Stomach (tissue), 8 donors: ENCODE measurements at regions not wholly inside any gene's neighbourhood (a gene's known extent, or its start where the extent isn't known, plus 50 kb on each side); places are given as distances from the start of the nearest gene placed in this dataset.
A peak's percentile ranks its signal among the peaks of the same experiment; 100 is the strongest.

Source experiments
- DNase-seq, 2 donors: peaks; one replicate each; pipeline versions ENCODE4 v3.0.0 to v3.0.0-alpha.2; 2013 to 2019
- H3K27ac ChIP-seq, 5 donors: fragments of 200-600 bp in 4 of 5; sonication (generic) in 4 of 5; one replicate each; pipeline ENCODE4 v1.5.1; 2013 to 2019; ENCODE audit warnings: mild to moderate bottlenecking in 1 of 5, moderate library complexity in 1 of 5
- H3K27me3 ChIP-seq, 3 donors: fragments of 200-600 bp; sonication (generic); one replicate each; pipeline ENCODE4 v1.5.1; 2017 to 2019; ENCODE audit warnings: mixed run types in 1 of 3
- H3K36me3 ChIP-seq, 4 donors: fragments of 200-600 bp; sonication (generic); 1 replicate in 3 of 4; 2 replicates in 1 of 4; pipeline ENCODE4 v1.5.1; 2016 to 2019
- H3K4me1 ChIP-seq, 4 donors: fragments of 200-600 bp; sonication (generic); one replicate each; pipeline ENCODE4 v1.5.1; 2016 to 2019
- H3K4me3 ChIP-seq, 4 donors: fragments of 200-600 bp; sonication (generic) in 3 of 4; one replicate each; pipeline ENCODE4 v1.5.1; 2016 to 2019; ENCODE audit warnings: mild to moderate bottlenecking in 1 of 4
- H3K9me3 ChIP-seq, 4 donors: fragments of 200-600 bp; sonication (generic); one replicate each; pipeline ENCODE4 v1.5.1; 2016 to 2019
- EP300 ChIP-seq: sonication (generic); formaldehyde crosslinking; IDR thresholded peaks from one replicate; pipeline ENCODE4 v1.6.1; 2017; ENCODE audit warnings: antibody characterized with exemption
- POLR2A ChIP-seq, 4 donors: fragments of 450-650 bp; IDR thresholded peaks; one replicate each; pipeline ENCODE4 v1.6.1; 2016; ENCODE audit warnings: antibody characterized with exemption in 4 of 4, control low read depth in 2 of 4, mild to moderate bottlenecking in 1 of 4, moderate library complexity in 1 of 4
- POLR2AphosphoS5 ChIP-seq, 3 donors: sonication (generic); formaldehyde crosslinking; IDR thresholded peaks; one replicate each; pipeline ENCODE4 v1.6.1; 2016; ENCODE audit warnings: antibody characterized with exemption in 3 of 3
- WGBS, 5 donors: extraction: QIAGEN DNeasy Blood & Tissue Kit in 3 of 5; methylation state at CpG; one replicate each; pipeline versions ENCODE4 v1.1.5 to v1.1.7; 2013 to 2018; 5-methylcytosine and 5-hydroxymethylcytosine counted together
- intact Hi-C: fragments of 100-400 bp; cut with DNase I; formaldehyde crosslinking; loops from one replicate; pipeline ENCODE4 v1.15.1; 2023; ENCODE audit warnings: low total_unique reads
- TF ChIP-seq, protein P1 (sequence below), 7 experiments: fragments of 450-650 bp in 4 of 7; fragments of 200-600 bp in 3 of 7; sonication (generic) in 3 of 7; IDR thresholded peaks; one replicate each; pipeline ENCODE4 v1.5.1; 2016 to 2019; ENCODE audit warnings: antibody characterized with exemption in 7 of 7, control low read depth in 2 of 7, mild to moderate bottlenecking in 1 of 7
- donor health status: healthy with polysubstance abuse.
- donor health status: Bipolar disorder and iron deficiency.
- donor health status: healthy.

DNA sequence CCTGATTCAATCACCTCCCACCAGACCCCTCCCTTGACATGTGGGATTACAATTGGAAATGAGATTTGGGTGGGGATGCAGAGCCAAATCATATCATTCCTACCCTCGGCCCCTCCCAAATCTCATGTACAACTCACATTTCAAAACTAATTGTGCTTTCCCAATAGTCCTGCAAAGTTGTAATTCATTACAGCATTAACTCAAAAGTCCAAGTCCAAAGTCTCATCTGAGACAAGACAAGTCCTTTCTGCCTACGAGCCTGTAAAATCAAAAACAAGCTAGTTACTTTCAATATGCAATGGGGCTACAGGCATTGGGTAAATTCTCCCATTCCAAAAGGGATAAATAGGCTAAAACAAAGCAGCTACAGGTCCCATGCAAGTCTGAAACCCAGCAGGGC lies 634.6 kb downstream of the SLC6A15 start:
- intact Hi-C loops, result no loop called here
- Histone ChIP-seq H3K36me3 (no peaks in the 10 kb centered on the region), H3K4me1 (no peaks in the 10 kb centered on the region), H3K27me3 (no peaks in the 10 kb centered on the region), H3K9me3 (peaks cover 0 to 8% (median 0%) of the 10 kb centered on the region in 4 donors), H3K27ac (no peak overlapping the region), H3K4me3 (no peak overlapping the region)
- DNase-seq, result no peak
- TF ChIP-seq EP300 (no peak), POLR2A (IDR thresholded peaks at IDR 0.05) (no peak)
- 59 to 81% (median 69%) methylated on average over 2 of the region's 2 CpGs for WGBS, 5 donors

DNA sequence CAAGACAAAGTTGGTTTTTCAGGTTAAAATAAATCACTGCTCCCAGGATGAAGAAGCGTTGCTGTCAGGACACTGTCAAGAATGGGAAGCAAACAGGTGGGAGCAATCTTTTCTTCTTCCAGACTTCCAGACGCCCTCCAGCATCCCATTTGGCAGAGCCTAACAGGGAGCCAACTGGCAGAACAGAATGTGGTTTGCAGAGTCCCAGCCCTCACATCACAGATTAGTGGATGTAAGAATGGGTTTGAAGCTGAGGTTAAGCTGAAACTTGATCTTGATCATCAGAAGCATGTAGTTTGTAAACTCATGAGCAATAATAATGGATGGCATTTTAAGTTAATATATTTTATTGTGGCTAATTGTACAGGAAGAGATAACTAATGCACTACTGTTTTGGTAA lies 636.4 kb downstream of the SLC6A15 start:
- TF ChIP-seq, protein P1, sequence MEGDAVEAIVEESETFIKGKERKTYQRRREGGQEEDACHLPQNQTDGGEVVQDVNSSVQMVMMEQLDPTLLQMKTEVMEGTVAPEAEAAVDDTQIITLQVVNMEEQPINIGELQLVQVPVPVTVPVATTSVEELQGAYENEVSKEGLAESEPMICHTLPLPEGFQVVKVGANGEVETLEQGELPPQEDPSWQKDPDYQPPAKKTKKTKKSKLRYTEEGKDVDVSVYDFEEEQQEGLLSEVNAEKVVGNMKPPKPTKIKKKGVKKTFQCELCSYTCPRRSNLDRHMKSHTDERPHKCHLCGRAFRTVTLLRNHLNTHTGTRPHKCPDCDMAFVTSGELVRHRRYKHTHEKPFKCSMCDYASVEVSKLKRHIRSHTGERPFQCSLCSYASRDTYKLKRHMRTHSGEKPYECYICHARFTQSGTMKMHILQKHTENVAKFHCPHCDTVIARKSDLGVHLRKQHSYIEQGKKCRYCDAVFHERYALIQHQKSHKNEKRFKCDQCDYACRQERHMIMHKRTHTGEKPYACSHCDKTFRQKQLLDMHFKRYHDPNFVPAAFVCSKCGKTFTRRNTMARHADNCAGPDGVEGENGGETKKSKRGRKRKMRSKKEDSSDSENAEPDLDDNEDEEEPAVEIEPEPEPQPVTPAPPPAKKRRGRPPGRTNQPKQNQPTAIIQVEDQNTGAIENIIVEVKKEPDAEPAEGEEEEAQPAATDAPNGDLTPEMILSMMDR (IDR thresholded peaks at IDR 0.05), result no peak
- no peak for TF ChIP-seq POLR2AphosphoS5 (IDR thresholded peaks at IDR 0.05)
- TF ChIP-seq EP300, result no peak
- no peak for TF ChIP-seq POLR2A (IDR thresholded peaks at IDR 0.05)
- H3K27me3 ChIP-seq, result no peaks in the 10 kb centered on the region
- H3K27ac ChIP-seq, result no peak overlapping the region
- intact Hi-C loops, result no loop called here
- 32 to 58% (median 51%) methylated on average over 2 of the region's 2 CpGs for WGBS, 5 donors
- no peaks in the 10 kb centered on the region for H3K4me1 ChIP-seq
- no peaks in the 10 kb centered on the region for H3K36me3 ChIP-seq
- peaks cover 0 to 8% (median 0%) of the 10 kb centered on the region in 4 donors for H3K9me3 ChIP-seq
- no peak for DNase-seq
- H3K4me3 ChIP-seq, result no peak overlapping the region

DNA sequence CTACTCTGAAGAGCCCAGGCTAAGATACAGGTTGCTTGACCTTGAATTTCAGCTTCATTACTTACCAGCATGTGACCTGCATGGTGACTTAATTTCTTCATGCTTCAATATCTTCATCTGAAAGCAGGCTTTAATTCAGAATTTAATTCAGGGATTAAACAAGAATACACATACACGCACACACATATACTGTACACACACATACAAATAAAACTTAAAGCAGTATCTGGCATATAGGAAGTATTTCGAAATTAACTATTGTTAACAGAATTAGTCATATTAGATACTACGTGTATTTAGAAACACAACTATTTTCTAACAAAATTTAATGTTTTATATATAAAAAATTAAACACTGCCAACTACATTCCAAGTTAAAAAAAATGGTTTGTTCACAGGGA lies 640.3 kb downstream of the SLC6A15 start:
- Histone ChIP-seq H3K27me3 (no peaks in the 10 kb centered on the region), H3K4me3 (no peak overlapping the region), H3K9me3 (no peaks in the 10 kb centered on the region), H3K27ac (no peak overlapping the region), H3K36me3 (no peaks in the 10 kb centered on the region), H3K4me1 (no peaks in the 10 kb centered on the region)
- TF ChIP-seq, protein P1 (IDR thresholded peaks at IDR 0.05), result no peak
- TF ChIP-seq EP300 (no peak), POLR2AphosphoS5 (IDR thresholded peaks at IDR 0.05) (no peak), POLR2A (IDR thresholded peaks at IDR 0.05) (no peak)
- intact Hi-C loops, result no loop called here
- 77 to 90% (median 83%) methylated on average over 3 of the region's 3 CpGs for WGBS, 5 donors
- DNase-seq, result no peak

DNA sequence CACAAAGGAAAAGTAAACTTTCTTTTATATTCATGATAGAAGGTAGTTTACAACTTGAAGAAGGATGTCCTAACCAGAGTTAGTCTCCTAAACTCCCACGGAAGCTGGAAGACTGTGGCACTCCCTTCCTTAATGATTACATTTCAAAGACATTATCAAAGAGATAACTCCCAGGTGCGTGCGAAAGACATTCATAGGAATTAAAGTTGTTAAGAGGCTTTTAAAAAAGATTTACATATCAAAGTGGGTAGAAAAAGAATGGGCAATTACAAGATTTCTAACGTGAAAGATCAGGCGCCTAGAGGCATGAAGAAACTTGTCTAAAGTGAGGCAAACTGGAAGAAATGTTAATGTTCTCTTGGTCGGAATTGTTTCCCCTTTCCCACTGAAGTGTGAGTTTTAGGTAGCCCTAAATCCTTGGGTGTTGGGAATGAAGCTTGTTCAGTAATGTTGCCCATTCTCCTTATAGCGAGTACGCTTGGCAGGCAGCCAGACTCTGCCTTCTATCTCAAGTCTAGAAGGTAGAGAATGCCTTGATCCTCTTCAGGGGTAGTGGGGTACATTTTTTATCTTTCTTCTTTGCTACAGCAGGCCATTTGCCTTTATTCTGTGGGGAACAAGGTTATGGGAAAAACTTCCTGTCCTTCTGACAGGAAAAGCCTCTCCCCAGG lies 642.0 kb downstream of the SLC6A15 start:
- no peak overlapping the region for H3K27ac ChIP-seq
- no peak for TF ChIP-seq POLR2AphosphoS5 (IDR thresholded peaks at IDR 0.05)
- TF ChIP-seq EP300, result no peak
- TF ChIP-seq, protein P1 (IDR thresholded peaks at IDR 0.05), result no peak
- TF ChIP-seq POLR2A (IDR thresholded peaks at IDR 0.05), result no peak
- no peak overlapping the region for H3K4me3 ChIP-seq
- intact Hi-C loops, result no loop called here
- no peaks in the 10 kb centered on the region for H3K36me3 ChIP-seq
- no peaks in the 10 kb centered on the region for H3K27me3 ChIP-seq
- no peaks in the 10 kb centered on the region for H3K4me1 ChIP-seq
- no peaks in the 10 kb centered on the region for H3K9me3 ChIP-seq
- peak; percentile 4 to 37 for DNase-seq
- 31 to 36% (median 34%) methylated on average over 8 of the region's 8 CpGs for WGBS, 5 donors

DNA sequence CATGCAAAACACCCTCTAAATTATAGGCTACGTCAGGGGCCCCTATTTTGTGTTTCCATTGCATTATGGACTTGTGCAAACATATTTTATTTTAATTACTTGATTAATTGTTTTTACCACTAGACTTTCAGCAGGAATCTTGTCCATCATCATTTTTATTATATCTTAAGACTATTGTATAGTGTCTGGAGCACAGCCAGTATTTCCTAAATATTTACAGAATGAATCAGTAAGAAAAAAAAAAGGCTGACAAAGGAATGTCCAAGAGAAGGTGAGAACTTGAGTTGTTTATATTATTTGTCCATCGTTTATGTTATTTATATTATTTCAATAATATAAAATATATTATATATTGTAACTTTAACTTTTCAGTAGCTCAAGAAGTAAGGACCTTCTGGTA lies 664.7 kb downstream of the SLC6A15 start:
- 54 to 66% (median 60%) methylated on average over 2 of the region's 2 CpGs for WGBS, 5 donors
- H3K27me3 ChIP-seq, result no peaks in the 10 kb centered on the region
- H3K36me3 ChIP-seq, result no peaks in the 10 kb centered on the region
- no peaks in the 10 kb centered on the region for H3K9me3 ChIP-seq
- H3K4me1 ChIP-seq, result no peaks in the 10 kb centered on the region
- H3K27ac ChIP-seq, result no peak overlapping the region
- H3K4me3 ChIP-seq, result no peak overlapping the region
- intact Hi-C loops, result no loop called here
- no peak for DNase-seq
- TF ChIP-seq, protein P1 (IDR thresholded peaks at IDR 0.05), result no peak
- no peak for TF ChIP-seq EP300
- no peak for TF ChIP-seq POLR2A (IDR thresholded peaks at IDR 0.05)
- TF ChIP-seq POLR2AphosphoS5 (IDR thresholded peaks at IDR 0.05), result no peak
